Adrenal gland (tissue), 9 donors: ENCODE measurements at regions not wholly inside any gene's neighbourhood (a gene's known extent, or its start where the extent isn't known, plus 50 kb on each side); places are given as distances from the start of the nearest gene placed in this dataset.

Source experiments
- DNase-seq, 7 donors: peaks; one replicate each; pipeline ENCODE4 v3.0.0-alpha.2; 2019 to 2020
- H3K27ac ChIP-seq, 5 donors: fragments of 200-600 bp; sonication (generic) in 4 of 5; 1 replicate in 3 of 5; 2 replicates in 2 of 5; pipeline versions ENCODE4 v1.5.1 to v1.8.0; 2016 to 2020; ENCODE audit warnings: mild to moderate bottlenecking in 1 of 5
- H3K27me3 ChIP-seq: fragments of 200-600 bp; 2 replicates; pipeline ENCODE4 v1.8.0; 2021
- H3K36me3 ChIP-seq, 2 donors: fragments of 200-600 bp; replicated peaks in 1 of 2; 1 replicate in 1 of 2; 2 replicates in 1 of 2; pipeline versions ENCODE4 v1.5.1 to v1.8.0; 2018 to 2022
- H3K4me1 ChIP-seq, 2 donors: fragments of 200-600 bp; replicated peaks in 1 of 2; 1 replicate in 1 of 2; 2 replicates in 1 of 2; pipeline versions ENCODE4 v1.5.1 to v1.8.0; 2018 to 2021
- H3K4me3 ChIP-seq, 4 donors: fragments of 200-600 bp; sonication (generic) in 3 of 4; one replicate each; pipeline ENCODE4 v1.5.1; 2016 to 2018
- H3K9me3 ChIP-seq, 3 donors: fragments of 200-600 bp; sonication (generic) in 1 of 3; replicated peaks in 1 of 3; 1 replicate in 2 of 3; 2 replicates in 1 of 3; pipeline versions ENCODE4 v1.5.1 to v1.8.0; 2016 to 2021
- CTCF ChIP-seq, 6 experiments: fragments of 450-650 bp in 4 of 6; fragments of 200-600 bp in 2 of 6; sonication (generic) in 1 of 6; IDR thresholded peaks; 1 replicate in 5 of 6; 2 replicates in 1 of 6; pipeline versions ENCODE4 v1.5.1 to v1.8.0; 2016 to 2021; ENCODE audit warnings: antibody characterized with exemption in 6 of 6, mild to moderate bottlenecking in 2 of 6, moderate library complexity in 1 of 6
- POLR2A ChIP-seq, 2 donors: fragments of 450-650 bp; IDR thresholded peaks; one replicate each; pipeline ENCODE4 v1.6.1; 2017; ENCODE audit warnings: antibody characterized with exemption in 2 of 2, mild to moderate bottlenecking in 2 of 2, moderate library complexity in 1 of 2
- WGBS, 4 donors: extraction: QIAGEN DNeasy Blood & Tissue Kit in 2 of 4; methylation state at CpG; one replicate each; pipeline versions ENCODE4 v1.1.5 to v1.1.7; 2013 to 2017; 5-methylcytosine and 5-hydroxymethylcytosine counted together
- intact Hi-C, 2 donors: fragments of 100-400 bp; cut with DNase I; formaldehyde crosslinking; loops; one replicate each; pipeline versions ENCODE4 v1.14.1 to v1.15.0; 2022 to 2023
- donor health status: healthy with polysubstance abuse.
- donor health status: Bipolar disorder and iron deficiency.
- donor health status: DM: yes; HTN: yes; CAD: no.
- donor health status: DM: no; HTN: no; CAD: no.
- donor health status: DM: no; HTN: no; CAD: no.

DNA sequence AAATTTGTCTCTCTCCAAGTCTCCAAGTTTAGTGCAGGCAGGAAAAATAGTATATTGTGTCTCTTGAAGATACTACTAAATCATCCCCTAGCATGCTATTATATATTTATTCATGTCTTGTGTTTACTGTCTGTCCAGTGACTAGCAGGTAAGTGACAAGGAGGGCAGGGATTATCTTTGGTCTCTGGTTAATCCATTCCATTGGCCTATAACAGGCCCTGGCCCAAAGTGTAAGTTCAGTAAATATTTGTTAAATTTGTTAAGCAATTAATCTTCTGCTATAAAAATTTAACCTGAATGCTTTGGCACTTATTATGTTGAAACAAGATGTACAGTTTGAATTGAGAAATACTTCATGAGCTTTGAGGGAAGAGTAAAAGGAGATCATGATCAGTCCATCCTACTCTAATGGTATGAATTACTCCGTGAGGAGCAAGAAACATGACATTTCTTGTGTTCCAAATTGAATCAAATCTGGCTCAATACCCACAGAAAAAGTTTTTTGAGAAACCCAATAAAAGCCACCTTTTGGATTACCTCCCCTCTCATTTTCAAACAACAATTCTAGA is 219.7 kb downstream of the DTWD2 start:
- no peaks in the 10 kb centered on the region for H3K4me1 ChIP-seq
- H3K27ac ChIP-seq: no peak overlapping the region
- no peak overlapping the region for H3K4me3 ChIP-seq
- no peaks in the 10 kb centered on the region for H3K27me3 ChIP-seq
- TF ChIP-seq POLR2A (IDR thresholded peaks at IDR 0.05) (no peak), CTCF (IDR thresholded peaks at IDR 0.05) (no peak)
- no peaks in the 10 kb centered on the region for H3K36me3 ChIP-seq
- no peaks in the 10 kb centered on the region for H3K9me3 ChIP-seq
- intact Hi-C loops: no loop called here
- DNase-seq: no peak
- WGBS, 4 donors: 74 to 83% (median 81%) methylated on average over 1 of the region's 1 CpG

DNA sequence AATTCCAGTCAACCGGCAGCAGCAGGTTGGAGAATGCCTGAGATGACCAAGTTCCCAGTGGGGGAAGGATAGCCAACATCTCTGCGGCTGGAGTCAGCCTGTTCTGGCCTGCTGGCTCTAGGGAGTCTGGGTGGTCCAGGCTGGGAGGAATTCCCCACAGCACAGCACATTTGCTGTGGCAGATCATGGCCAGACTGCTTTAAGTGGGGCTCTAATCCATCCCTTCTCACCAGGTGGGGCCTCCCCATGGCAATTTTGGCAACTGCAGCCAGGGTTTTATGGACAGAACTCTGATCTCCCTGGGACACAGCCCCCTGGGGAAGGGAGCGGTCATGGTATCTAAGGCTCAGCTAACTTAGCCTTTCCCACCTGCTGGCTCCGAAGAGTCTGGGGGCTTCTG is 226.1 kb downstream of the DTWD2 start:
- H3K27ac ChIP-seq: no peak overlapping the region
- WGBS, 4 donors: 91 to 100% (median 92%) methylated on average over 3 to 4 of the region's 4 CpGs; no CpG with 5 or more reads in 1 of the 4 donors
- no peaks in the 10 kb centered on the region for H3K27me3 ChIP-seq
- H3K9me3 ChIP-seq: no peaks in the 10 kb centered on the region
- no peak for TF ChIP-seq POLR2A (IDR thresholded peaks at IDR 0.05)
- no peak for TF ChIP-seq CTCF (IDR thresholded peaks at IDR 0.05)
- no peaks in the 10 kb centered on the region for H3K4me1 ChIP-seq
- intact Hi-C loops: no loop called here
- H3K36me3 ChIP-seq: no peaks in the 10 kb centered on the region
- no peak overlapping the region for H3K4me3 ChIP-seq
- DNase-seq: no peak

- Histone ChIP-seq H3K36me3 (no peaks in the 10 kb centered on the region), H3K27me3 (no peaks in the 10 kb centered on the region), H3K27ac (no peak overlapping the region), H3K9me3 (no peaks in the 10 kb centered on the region), H3K4me3 (no peak overlapping the region), H3K4me1 (no peaks in the 10 kb centered on the region)
- intact Hi-C loops: no loop called here
- TF ChIP-seq POLR2A (IDR thresholded peaks at IDR 0.05): no peak
- no peak for TF ChIP-seq CTCF (IDR thresholded peaks at IDR 0.05)
- DNase-seq: no peak
- 71 to 85% (median 80%) methylated on average over 2 to 4 of the region's 4 CpGs for WGBS, 4 donors
Observed at GRCh38 chr5:118761814-118762213, 226.5 kb downstream of the DTWD2 start.

- intact Hi-C loops: no loop called here
Observed at GRCh38 chr5:118752969-118753368, 235.4 kb downstream of the DTWD2 start.

More at GRCh38 chr5:118752969-118753368, 235.4 kb downstream of the DTWD2 start:
- Histone ChIP-seq H3K4me3 (no peak overlapping the region), H3K27ac (no peak overlapping the region), H3K9me3 (no peaks in the 10 kb centered on the region), H3K27me3 (no peaks in the 10 kb centered on the region), H3K4me1 (no peaks in the 10 kb centered on the region), H3K36me3 (no peaks in the 10 kb centered on the region)
- DNase-seq: no peak
- TF ChIP-seq POLR2A (IDR thresholded peaks at IDR 0.05) (no peak), CTCF (IDR thresholded peaks at IDR 0.05) (no peak)
- WGBS, 4 donors: 86 to 98% (median 88%) methylated on average over 5 of the region's 5 CpGs
